IPS-11a (cell line): ENCODE measurements at regions not wholly inside any gene's neighbourhood (a gene's known extent, or its start where the extent isn't known, plus 50 kb on each side); places are given as distances from the start of the nearest gene placed in this dataset.
"Not testable (repeated sequence)": the region's sequence is repeated elsewhere in the genome, so short reads cannot be mapped to it uniquely, and the experiment has no call there.

Source experiments
- H3K4me3 ChIP-seq: one replicate; pipeline ENCODE4 v1.5.1; 2013; ENCODE audit warnings: low read depth, low read length, control low read depth

DNA sequence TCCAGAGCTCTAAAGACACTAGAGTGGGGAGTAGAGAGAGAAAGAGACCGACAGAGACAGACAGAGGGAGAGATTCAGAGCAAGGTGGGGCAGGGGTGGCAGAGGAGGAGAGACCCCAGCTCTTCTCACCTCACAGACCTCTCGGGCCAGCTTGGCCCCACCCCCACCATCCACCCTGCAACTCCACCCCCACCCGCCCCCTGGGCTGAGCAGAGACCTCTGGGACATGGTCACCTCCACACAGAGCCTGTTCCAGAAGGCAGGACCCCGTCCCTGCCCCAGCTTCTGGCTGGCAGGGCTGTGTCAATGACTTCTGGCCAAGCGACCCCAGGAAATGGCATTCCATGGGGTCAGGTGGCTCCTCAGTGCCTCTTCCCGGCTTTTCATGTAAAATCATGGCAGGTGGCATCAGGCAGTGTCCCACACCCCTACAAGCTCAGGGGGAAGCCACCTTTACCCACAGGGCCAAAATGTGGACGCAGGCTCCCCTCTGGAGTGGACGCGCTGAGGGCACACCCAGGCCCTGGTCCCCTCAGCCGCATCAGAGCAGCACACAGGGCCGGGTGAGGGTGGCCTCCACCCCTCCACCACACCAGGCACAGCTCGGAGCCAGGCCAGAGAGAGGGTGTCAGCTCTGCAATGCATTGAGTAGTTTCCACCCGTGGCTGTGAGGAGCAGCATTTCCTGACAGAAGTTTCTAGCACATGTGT lies 131.2 kb upstream of the LPCAT1 start:
- H3K4me3 ChIP-seq = no peak overlapping the region

DNA sequence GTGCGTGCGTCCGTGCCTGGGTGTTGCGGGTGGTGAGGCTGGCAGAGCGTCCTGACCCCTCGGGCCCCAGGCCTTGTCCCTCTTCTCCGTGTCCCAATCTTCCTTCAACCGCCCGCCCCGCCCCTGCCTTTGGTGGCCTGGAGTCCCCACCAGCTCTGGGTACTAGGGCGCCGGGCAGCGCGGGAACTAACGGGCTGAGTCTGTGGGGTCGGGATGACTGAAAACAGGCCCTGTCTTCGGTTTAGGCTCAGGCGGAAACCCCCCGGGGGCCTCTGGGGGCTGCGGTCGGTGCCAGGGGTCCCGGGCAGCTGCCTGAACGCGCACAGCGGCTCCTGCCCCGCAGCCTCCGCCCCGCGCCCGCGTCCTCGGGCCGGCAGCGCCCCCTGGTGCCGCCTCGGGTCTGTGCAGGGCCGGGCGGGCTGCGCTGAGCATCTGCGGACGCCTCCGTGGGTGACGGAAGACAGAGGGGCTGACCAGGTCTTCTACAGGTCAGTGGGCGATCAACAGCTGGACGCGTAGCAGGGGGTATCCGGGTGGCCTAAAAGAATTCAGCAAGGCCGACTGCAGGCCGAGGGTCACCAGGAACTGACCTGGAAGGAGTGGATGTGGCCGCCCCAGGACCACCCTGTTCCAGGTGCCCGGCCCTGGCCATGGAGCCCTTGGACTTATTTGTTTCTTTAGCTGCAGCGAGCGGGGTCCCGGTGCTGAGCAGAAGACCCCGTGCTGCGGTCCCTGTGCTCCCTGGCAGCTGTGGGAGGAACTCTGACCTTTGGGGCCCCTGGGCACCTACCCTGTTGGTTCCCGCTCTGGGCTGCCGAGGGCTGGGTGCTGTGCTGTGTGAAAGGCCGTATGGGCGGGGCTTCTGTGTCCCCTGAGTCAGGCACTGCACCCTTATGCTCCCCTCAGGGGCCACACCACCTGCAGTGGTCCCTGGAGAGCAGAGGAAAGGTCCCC lies 130.2 kb upstream of the LPCAT1 start:
- not testable (repeated sequence) for H3K4me3 ChIP-seq

DNA sequence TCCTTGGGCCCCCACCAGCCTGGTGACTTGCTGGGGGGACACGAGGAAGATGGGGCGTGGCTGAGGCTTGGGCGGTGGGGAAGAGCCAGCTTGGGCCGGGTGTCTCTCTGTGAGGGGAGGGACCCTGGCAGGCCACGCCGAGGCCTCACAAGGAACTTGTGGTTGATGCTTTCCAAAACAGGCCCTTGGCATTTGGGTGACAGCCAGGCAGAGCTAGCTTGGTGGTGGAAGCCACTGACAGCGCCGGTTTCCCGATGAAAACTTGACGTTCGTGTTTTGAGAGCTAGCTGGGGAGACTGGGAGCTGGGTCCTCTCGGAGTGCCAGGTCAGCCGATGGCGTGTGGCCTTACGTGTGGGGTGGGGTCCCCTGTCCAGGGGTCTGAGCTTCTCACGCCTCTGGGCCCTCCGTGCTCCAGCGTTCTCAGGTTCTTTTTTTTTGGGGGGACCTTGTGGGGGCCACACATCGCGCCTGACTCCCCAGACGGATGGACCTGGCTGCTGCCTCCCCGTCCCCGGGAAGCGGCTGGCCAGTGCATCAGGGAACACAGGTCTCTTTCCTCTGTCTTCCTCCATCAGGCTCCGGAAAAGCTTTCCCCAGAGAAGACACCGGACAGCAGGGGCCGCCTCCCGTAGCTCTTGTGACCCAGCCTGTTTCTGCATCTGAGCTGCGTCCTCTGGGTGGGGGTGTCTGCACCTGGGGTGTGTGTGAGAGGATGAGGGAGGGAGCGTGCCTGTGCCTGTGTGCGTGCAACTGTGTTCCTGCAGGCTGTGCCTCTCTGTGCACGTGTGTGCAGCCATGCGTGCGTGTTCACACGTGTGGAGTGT lies 129.3 kb upstream of the LPCAT1 start:
- no peak overlapping the region for H3K4me3 ChIP-seq

DNA sequence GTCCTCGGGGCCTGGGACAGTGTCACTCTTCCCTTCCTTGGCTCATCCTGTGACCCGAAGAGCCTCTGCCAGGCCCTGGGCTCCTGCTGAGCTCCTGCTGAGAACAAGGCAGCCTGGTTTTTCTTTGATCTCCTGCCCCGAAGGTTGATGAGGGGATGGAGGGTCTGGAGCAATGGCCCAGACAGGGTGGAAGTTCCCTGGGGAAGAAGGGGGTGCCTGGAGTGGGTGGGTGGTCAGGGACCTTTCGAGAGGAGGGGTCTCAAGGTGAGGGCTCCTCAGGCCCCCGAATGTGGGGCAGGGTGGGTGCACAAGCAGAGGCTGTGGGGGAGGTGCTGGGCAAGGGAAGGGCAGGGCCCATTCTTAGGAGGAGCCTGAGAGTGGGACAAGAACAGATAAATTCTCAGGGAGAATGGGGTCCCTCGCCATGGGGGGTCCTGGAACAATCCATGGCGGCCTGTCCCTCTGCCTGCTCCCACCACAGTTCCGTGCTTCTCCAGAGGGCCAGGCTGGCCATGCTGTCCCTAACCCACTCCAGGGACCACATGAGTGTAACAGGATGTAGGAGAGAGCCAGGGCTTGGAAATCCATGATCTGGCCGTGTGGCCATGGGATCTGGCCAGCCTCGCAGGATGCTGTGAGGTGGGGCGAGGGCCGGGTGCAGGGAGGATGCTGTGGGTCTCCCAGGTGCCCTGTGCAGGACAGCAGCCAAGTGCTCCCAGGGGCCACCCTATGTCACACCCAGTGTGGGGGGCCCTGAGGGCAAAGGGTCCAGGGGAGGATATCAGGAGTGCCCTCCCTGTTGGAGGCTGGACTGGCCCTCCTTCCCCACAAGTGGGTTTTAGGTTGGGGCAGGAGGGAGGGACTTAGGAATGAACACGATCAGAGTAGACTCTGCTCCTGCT lies 128.5 kb upstream of the LPCAT1 start:
- H3K4me3 ChIP-seq = no peak overlapping the region

- H3K4me3 ChIP-seq = no peak overlapping the region
Observed at GRCh38 chr5:1651250-1651649, 127.5 kb upstream of the LPCAT1 start.

- no peak overlapping the region for H3K4me3 ChIP-seq
Observed at GRCh38 chr5:1649554-1649953, 125.8 kb upstream of the LPCAT1 start.

- no peak overlapping the region for H3K4me3 ChIP-seq
Observed at GRCh38 chr5:1648806-1649205, 125.0 kb upstream of the LPCAT1 start.

DNA sequence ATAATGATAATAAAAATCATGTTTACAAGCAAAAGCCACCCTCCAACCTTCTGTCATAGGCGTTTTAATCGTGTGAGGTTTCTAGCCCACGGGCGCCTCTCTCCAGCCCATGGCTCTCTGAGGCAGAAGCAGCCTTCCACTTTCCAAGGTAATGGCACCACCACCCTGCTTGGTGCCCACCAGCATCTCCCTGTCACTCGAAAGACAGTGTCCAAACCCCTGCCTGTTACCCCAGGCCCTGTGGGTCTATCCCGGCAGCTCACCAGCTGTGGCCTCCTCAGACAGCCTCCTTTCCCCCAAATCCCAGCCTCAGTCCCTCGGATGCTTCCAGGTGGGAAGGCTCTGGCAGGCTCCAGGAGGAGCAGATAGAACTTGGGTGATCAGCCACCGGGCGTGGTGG lies 123.8 kb upstream of the LPCAT1 start:
- H3K4me3 ChIP-seq = no peak overlapping the region

GRCh38 chr5:1644810-1645571 lies 121.2 kb upstream of the LPCAT1 start:
- H3K4me3 ChIP-seq = no peak overlapping the region

DNA sequence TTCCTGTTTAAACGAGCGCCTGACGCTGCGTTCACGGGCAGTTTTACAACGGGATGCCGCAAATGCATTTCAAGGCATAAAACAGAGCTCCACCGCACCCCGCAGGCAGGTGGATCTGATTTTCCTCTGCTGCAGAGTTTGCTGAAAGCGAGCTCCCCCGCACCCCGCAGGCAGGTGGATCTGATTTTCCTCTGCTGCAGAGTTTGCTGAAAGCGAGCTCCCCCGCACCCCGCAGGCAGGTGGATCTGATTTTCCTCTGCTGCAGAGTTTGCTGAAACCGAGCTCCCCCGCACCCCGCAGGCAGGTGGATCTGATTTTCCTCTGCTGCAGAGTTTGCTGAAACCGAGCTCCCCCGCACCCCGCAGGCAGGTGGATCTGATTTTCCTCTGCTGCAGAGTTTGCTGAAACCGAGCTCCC lies 120.6 kb upstream of the LPCAT1 start:
- not testable (repeated sequence) for H3K4me3 ChIP-seq

DNA sequence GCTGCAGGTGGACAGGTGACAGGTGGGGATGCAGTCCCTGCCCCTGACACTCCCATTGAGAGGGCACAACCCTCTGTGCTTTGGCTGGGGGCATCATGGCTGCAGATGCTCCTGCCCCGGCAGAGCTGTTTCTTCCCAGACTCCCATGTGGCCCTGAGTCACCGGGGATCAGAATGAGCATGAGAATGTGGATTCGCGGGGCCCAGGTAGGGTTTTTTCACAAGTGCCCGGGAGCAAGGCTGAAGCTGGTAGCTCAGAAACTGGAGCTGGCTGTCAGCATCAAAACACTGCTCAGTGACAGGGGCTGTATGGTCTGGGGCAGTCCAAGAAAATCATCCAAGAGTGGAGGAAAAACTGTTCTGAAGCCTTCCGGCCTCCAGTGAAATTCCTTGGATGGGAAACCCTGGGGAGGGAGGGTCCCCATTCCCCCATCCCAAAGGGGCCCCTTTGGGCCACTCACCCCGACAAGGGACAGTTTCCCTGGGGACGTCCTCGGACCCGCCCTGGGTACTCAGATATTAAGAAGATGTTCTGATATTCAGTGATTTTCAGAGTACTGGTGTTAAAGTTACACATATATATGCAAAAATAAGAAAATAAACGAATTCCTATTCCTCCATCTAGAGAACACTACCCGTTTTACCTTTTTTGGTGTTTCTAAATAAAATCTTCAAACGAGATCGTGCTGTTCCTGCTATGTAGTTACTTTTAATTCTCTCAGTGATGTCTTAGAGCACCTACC lies 120.1 kb upstream of the LPCAT1 start:
- no peak overlapping the region for H3K4me3 ChIP-seq

DNA sequence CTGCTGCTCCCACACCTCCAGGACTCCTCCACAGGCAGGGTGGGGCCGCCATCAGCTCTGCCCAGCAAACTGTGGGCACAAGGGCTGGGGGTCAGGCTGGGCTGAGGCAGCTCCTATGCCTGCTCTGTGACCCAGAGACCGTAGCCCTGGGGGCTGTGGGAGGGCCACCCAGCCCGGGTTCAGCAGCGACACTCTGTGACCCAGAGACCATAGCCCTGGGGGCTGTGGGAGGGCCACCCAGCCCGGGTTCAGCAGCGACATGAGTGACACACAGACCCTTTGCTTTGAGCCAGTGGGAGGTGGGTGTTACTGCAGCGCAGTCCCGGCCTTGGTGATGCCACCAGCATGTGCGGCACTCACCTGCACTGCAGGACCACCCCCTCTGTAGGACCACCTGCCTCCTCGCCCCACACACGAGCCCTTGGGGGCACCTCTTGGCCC lies 118.9 kb upstream of the LPCAT1 start:
- no peak overlapping the region for H3K4me3 ChIP-seq

GRCh38 chr5:1642221-1642620 lies 118.5 kb upstream of the LPCAT1 start:
- no peak overlapping the region for H3K4me3 ChIP-seq

- no peak overlapping the region for H3K4me3 ChIP-seq
Observed at GRCh38 chr5:1641560-1642166, 117.9 kb upstream of the LPCAT1 start.

DNA sequence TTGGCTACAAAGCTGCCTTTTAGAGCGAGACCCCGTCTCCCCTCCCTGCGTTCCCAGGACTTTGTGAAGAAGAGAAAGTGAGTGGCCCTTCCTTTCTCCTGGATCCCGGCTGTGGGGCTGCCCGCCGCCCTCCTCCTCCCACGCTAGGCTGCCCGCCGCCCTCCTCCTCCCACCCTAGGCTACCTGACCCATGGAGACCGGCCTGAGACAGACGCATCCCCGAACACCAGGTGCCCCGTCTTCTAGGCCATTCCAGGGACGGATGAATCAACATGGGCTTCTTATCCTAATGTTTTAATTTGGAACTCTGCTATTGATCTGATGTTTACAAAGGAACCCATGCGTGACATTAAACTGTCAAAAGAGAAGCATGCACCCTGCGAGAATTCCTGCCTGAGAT lies 117.3 kb upstream of the LPCAT1 start:
- H3K4me3 ChIP-seq = no peak overlapping the region

GRCh38 chr5:1640421-1640881 lies 116.7 kb upstream of the LPCAT1 start:
- H3K4me3 ChIP-seq = no peak overlapping the region

GRCh38 chr5:1639757-1640156 lies 116.0 kb upstream of the LPCAT1 start:
- H3K4me3 ChIP-seq = no peak overlapping the region

GRCh38 chr5:1638658-1639400 lies 115.1 kb upstream of the LPCAT1 start:
- no peak overlapping the region for H3K4me3 ChIP-seq
